ENCODE measurements at regions not wholly inside any gene's neighbourhood (a gene's known extent, or its start where the extent isn't known, plus 50 kb on each side); places are given as distances from the start of the nearest gene placed in this dataset.

DNA sequence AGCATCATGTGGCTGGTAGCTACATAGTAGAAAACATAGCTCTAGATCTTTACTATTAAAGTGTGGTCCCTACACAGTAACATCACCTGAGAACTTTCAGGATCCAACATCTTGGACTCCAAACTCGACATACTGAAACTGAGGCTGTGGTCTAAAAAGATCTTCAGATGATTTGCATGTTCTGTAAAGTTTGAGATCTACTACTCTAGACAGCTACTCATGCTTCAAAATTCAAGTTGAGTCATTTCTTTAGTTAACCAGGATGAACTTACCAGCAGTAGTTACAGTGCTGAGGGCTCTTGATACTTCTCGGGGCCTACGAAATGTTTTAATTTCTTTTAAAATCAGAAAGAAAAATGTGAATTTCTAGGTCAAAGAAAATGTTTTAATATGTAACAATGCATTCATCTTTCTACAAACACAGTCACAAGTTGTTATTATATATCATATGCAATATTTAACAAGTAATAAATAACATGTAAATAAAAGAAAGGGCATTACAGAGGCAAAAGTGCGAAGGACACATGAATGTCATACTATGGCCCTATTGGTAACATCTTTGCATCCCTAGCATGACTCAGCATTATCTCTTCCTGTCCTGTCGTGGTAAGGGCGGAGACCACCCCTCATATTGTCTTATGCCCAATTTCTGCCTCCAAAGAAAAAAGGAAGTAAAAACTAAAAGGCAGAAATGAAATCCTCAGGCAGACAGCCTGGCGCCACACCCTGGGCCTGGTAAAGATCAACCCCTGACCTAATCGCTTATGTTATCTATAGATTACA is 563.9 kb upstream of the TLE4 start:
- H3K9me3 ChIP-seq (replicated peaks) = peaks cover 9% of the 10 kb centered on the region
- peaks cover 23% of the 10 kb centered on the region for H3K4me1 ChIP-seq
- no peaks in the 10 kb centered on the region for H3K36me3 ChIP-seq
- no peaks in the 10 kb centered on the region for H3K27me3 ChIP-seq
- DNase-seq = no peak
- no peak overlapping the region for H3K4me3 ChIP-seq
- H3K27ac ChIP-seq = no peak overlapping the region

DNA sequence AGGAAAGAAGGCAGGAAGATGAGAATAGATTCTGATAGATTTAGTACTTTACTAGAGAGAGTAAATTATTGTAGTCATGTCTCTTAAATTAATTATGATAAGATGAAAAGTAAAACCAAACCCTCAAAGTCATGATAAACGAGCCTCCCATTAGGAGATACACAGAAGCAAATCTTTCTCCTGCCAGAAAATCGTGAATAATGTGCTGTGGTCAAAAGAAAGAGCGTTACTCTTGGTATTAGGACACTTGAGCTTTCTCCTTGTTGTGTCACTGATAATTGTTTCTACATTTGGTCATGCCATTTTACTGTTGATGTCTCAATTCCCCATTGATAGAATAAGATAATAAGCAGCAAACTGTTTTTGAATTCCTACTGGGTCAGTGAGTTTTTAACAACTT is 562.8 kb upstream of the TLE4 start:
- peaks cover 9% of the 10 kb centered on the region for H3K9me3 ChIP-seq (replicated peaks)
- no peak overlapping the region for H3K27ac ChIP-seq
- H3K36me3 ChIP-seq = no peaks in the 10 kb centered on the region
- no peaks in the 10 kb centered on the region for H3K27me3 ChIP-seq
- peaks cover 34% of the 10 kb centered on the region for H3K4me1 ChIP-seq
- no peak overlapping the region for H3K4me3 ChIP-seq
- no peak for DNase-seq

GRCh38 chr9:79011461-79011860 is 560.3 kb upstream of the TLE4 start:
- Histone ChIP-seq H3K36me3 (no peaks in the 10 kb centered on the region), H3K4me1 (peaks cover 50% of the 10 kb centered on the region), H3K27ac (peak overlapping the region; percentile 68), H3K4me3 (no peak overlapping the region), H3K9me3 (replicated peaks) (peaks cover 5% of the 10 kb centered on the region; the same call in 1 of the 2 replicates), H3K27me3 (no peaks in the 10 kb centered on the region)
- peak; percentile 38 to 71 for DNase-seq

GRCh38 chr9:79012561-79012960 is 559.2 kb upstream of the TLE4 start:
- H3K9me3 ChIP-seq (replicated peaks) = peaks cover 5% of the 10 kb centered on the region; the same call in 1 of the 2 replicates

GRCh38 chr9:79013715-79014610 is 557.8 kb upstream of the TLE4 start:
- H3K27ac ChIP-seq = peak overlapping the region; percentile 68
- no peaks in the 10 kb centered on the region for H3K27me3 ChIP-seq
- H3K9me3 ChIP-seq (replicated peaks) = peaks cover 5% of the 10 kb centered on the region; the same call in 1 of the 2 replicates
- H3K4me3 ChIP-seq = no peak overlapping the region
- no peaks in the 10 kb centered on the region for H3K36me3 ChIP-seq
- peaks cover 50% of the 10 kb centered on the region for H3K4me1 ChIP-seq
- DNase-seq = peak in 1 of 2 experiments; percentile 41

More at GRCh38 chr9:79012561-79012960, 559.2 kb upstream of the TLE4 start:
- peak in 1 of 2 experiments; percentile 59 for DNase-seq
- Histone ChIP-seq H3K27me3 (no peaks in the 10 kb centered on the region), H3K27ac (peak overlapping the region; percentile 68), H3K4me3 (no peak overlapping the region), H3K4me1 (peaks cover 50% of the 10 kb centered on the region), H3K36me3 (no peaks in the 10 kb centered on the region)

- H3K27ac ChIP-seq = no peak overlapping the region
- DNase-seq = no peak
- no peaks in the 10 kb centered on the region for H3K27me3 ChIP-seq
- H3K4me3 ChIP-seq = no peak overlapping the region
- peaks cover 5% of the 10 kb centered on the region; the same call in 1 of the 2 replicates for H3K9me3 ChIP-seq (replicated peaks)
- peaks cover 57% of the 10 kb centered on the region for H3K4me1 ChIP-seq
- H3K36me3 ChIP-seq = no peaks in the 10 kb centered on the region
Measured at GRCh38 chr9:79014929-79015699, 556.7 kb upstream of the TLE4 start.

DNA sequence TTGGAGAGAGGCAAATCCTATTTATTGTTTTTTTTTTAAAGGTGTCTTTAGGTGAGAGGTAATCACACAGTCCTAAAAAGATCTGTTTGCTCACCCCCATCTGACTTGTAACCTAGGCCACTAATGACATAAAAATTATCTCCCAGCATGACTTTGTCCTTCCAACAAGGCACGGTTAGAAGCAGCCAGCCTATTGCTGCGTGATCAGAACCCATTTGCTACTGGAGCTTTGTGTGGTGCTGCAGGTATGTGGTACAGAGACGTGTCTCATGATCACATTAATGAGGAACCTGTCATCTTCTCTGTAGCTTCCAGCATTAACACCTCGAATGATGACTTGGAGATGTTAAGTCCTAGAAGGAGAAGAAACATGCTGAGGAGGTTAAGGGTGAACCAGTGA is 555.8 kb upstream of the TLE4 start:
- Histone ChIP-seq H3K36me3 (no peaks in the 10 kb centered on the region), H3K9me3 (replicated peaks) (peaks cover 5% of the 10 kb centered on the region; the same call in 1 of the 2 replicates), H3K27me3 (no peaks in the 10 kb centered on the region), H3K27ac (no peak overlapping the region), H3K4me1 (peaks cover 61% of the 10 kb centered on the region), H3K4me3 (no peak overlapping the region)
- no peak for DNase-seq

GRCh38 chr9:79020276-79020675 is 551.5 kb upstream of the TLE4 start:
- no peak overlapping the region for H3K4me3 ChIP-seq
- peak overlapping the region; percentile 50 for H3K27ac ChIP-seq
- H3K27me3 ChIP-seq = no peaks in the 10 kb centered on the region
- H3K9me3 ChIP-seq (replicated peaks) = peaks cover 5% of the 10 kb centered on the region; the same call in 1 of the 2 replicates
- peak; percentile 83 to 95 for DNase-seq
- no peaks in the 10 kb centered on the region for H3K36me3 ChIP-seq
- peaks cover 35% of the 10 kb centered on the region for H3K4me1 ChIP-seq

- H3K4me1 ChIP-seq = peaks cover 32% of the 10 kb centered on the region
- H3K36me3 ChIP-seq = no peaks in the 10 kb centered on the region
- no peak for DNase-seq
- peaks cover 5% of the 10 kb centered on the region; the same call in 1 of the 2 replicates for H3K9me3 ChIP-seq (replicated peaks)
- H3K27ac ChIP-seq = no peak overlapping the region
- no peaks in the 10 kb centered on the region for H3K27me3 ChIP-seq
- H3K4me3 ChIP-seq = no peak overlapping the region
Measured at GRCh38 chr9:79021084-79021483, 550.7 kb upstream of the TLE4 start.

DNA sequence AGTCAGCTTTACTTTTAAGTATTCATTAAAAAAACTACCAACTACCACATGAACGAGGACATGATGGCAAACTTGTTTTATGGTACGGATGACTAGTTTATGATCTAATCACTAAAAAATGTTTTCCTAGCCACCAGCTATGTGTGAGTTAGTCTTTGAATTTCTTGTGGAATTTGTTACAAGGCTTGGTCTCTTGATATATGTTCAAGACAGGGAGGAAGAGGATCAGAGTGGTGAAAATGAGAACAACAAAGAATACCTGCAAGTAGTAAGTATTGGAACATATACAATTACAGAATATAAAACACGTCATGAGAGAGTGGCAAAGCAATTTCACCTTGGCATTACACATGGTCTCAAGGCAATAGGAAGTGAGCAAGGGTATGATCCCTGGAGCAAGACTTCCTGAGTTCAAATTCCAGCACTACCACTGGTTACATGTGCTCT is 548.6 kb upstream of the TLE4 start:
- Histone ChIP-seq H3K4me3 (no peak overlapping the region), H3K27me3 (no peaks in the 10 kb centered on the region), H3K4me1 (peaks cover 38% of the 10 kb centered on the region), H3K27ac (peak overlapping the region; percentile 25), H3K9me3 (replicated peaks) (peaks cover 5% of the 10 kb centered on the region; the same call in 1 of the 2 replicates), H3K36me3 (no peaks in the 10 kb centered on the region)
- peak in 1 of 2 experiments; percentile 34 for DNase-seq

GRCh38 chr9:79026316-79026715 is 545.4 kb upstream of the TLE4 start:
- Histone ChIP-seq H3K36me3 (no peaks in the 10 kb centered on the region), H3K27me3 (no peaks in the 10 kb centered on the region), H3K27ac (no peak overlapping the region), H3K9me3 (replicated peaks) (peaks cover 5% of the 10 kb centered on the region; the same call in 1 of the 2 replicates), H3K4me3 (no peak overlapping the region), H3K4me1 (peaks cover 21% of the 10 kb centered on the region)
- DNase-seq = peak in 1 of 2 experiments; percentile 49

GRCh38 chr9:79028101-79028500 is 543.7 kb upstream of the TLE4 start:
- no peaks in the 10 kb centered on the region for H3K36me3 ChIP-seq
- no peak overlapping the region for H3K27ac ChIP-seq
- no peak overlapping the region for H3K4me3 ChIP-seq
- peaks cover 16% of the 10 kb centered on the region for H3K4me1 ChIP-seq
- DNase-seq = no peak
- H3K27me3 ChIP-seq = no peaks in the 10 kb centered on the region
- H3K9me3 ChIP-seq (replicated peaks) = no peaks in the 10 kb centered on the region

GRCh38 chr9:79034583-79034982 is 537.2 kb upstream of the TLE4 start:
- no peaks in the 10 kb centered on the region for H3K36me3 ChIP-seq
- no peak for DNase-seq
- H3K4me1 ChIP-seq = no peaks in the 10 kb centered on the region
- no peaks in the 10 kb centered on the region for H3K27me3 ChIP-seq
- H3K4me3 ChIP-seq = no peak overlapping the region
- peaks cover 10% of the 10 kb centered on the region; the same call in 1 of the 2 replicates for H3K9me3 ChIP-seq (replicated peaks)
- H3K27ac ChIP-seq = no peak overlapping the region

GRCh38 chr9:79037338-79037737 is 534.4 kb upstream of the TLE4 start:
- Histone ChIP-seq H3K36me3 (no peaks in the 10 kb centered on the region), H3K4me1 (peaks cover 2% of the 10 kb centered on the region; the same call in 1 of the 2 replicates), H3K27me3 (no peaks in the 10 kb centered on the region), H3K9me3 (replicated peaks) (peaks cover 10% of the 10 kb centered on the region; the same call in 1 of the 2 replicates), H3K27ac (no peak overlapping the region), H3K4me3 (no peak overlapping the region)
- no peak for DNase-seq
